Upper lobe of left lung (tissue), 6 donors: ENCODE measurements at regions not wholly inside any gene's neighbourhood (a gene's known extent, or its start where the extent isn't known, plus 50 kb on each side); places are given as distances from the start of the nearest gene placed in this dataset.
"Not testable (repeated sequence)": the region's sequence is repeated elsewhere in the genome, so short reads cannot be mapped to it uniquely, and the experiment has no call there.

Experiments used
- ATAC-seq, 2 donors: fragments of 200-7000 bp; cut with Tn5 transposase; one replicate each; pipeline ENCODE4 v1.9.1; 2022; ENCODE audit warnings: mild to moderate bottlenecking in 2 of 2, moderate library complexity in 2 of 2; ENCODE audit not compliant: low FRiP score in 2 of 2
- DNase-seq, 2 donors: peaks; one replicate each; pipeline ENCODE4 v3.0.0-alpha.2; 2019 to 2020
- H3K27ac ChIP-seq, 4 donors: fragments of 200-600 bp; sonication (generic); one replicate each; pipeline ENCODE4 v1.5.1; 2016 to 2019
- H3K27me3 ChIP-seq, 4 donors: fragments of 200-600 bp; sonication (generic); one replicate each; pipeline ENCODE4 v1.5.1; 2017 to 2019
- H3K36me3 ChIP-seq, 4 donors: fragments of 200-600 bp; sonication (generic); one replicate each; pipeline ENCODE4 v1.5.1; 2016 to 2019
- H3K4me1 ChIP-seq, 4 donors: fragments of 200-600 bp; sonication (generic); one replicate each; pipeline ENCODE4 v1.5.1; 2018 to 2019
- H3K4me3 ChIP-seq, 4 donors: fragments of 200-600 bp; sonication (generic); one replicate each; pipeline ENCODE4 v1.5.1; 2017 to 2019; ENCODE audit warnings: mild to moderate bottlenecking in 2 of 4, moderate library complexity in 1 of 4
- H3K9me3 ChIP-seq, 4 donors: fragments of 200-600 bp; sonication (generic); one replicate each; pipeline ENCODE4 v1.5.1; 2018 to 2019
- CTCF ChIP-seq, 6 experiments: fragments of 450-650 bp in 4 of 6; fragments of 200-600 bp in 2 of 6; sonication (generic) in 2 of 6; IDR thresholded peaks; one replicate each; pipeline ENCODE4 v1.5.1; 2016 to 2019; ENCODE audit warnings: antibody characterized with exemption in 6 of 6
- EP300 ChIP-seq, 4 donors: sonication (generic); formaldehyde crosslinking; IDR thresholded peaks; one replicate each; pipeline ENCODE4 v1.5.1; 2017; ENCODE audit warnings: antibody characterized with exemption in 4 of 4, control low read depth in 2 of 4
- POLR2A ChIP-seq, 4 donors: fragments of 450-650 bp; IDR thresholded peaks; one replicate each; pipeline ENCODE4 v1.5.1; 2016 to 2017; ENCODE audit warnings: antibody characterized with exemption in 4 of 4, mild to moderate bottlenecking in 2 of 4
- POLR2AphosphoS5 ChIP-seq, 2 donors: sonication (generic); formaldehyde crosslinking; IDR thresholded peaks; one replicate each; pipeline ENCODE4 v1.5.1; 2017; ENCODE audit warnings: antibody characterized with exemption in 2 of 2
- WGBS, 2 donors: methylation state at CpG; one replicate each; pipeline ENCODE4 v1.1.5; 2017 to 2018; 5-methylcytosine and 5-hydroxymethylcytosine counted together
- donor health status: DM: no; HTN: no; CAD: no; lungs with moderate emphysema.
- donor health status: DM: no; HTN: yes; CAD: no; lungs with severe emphysema.

DNA sequence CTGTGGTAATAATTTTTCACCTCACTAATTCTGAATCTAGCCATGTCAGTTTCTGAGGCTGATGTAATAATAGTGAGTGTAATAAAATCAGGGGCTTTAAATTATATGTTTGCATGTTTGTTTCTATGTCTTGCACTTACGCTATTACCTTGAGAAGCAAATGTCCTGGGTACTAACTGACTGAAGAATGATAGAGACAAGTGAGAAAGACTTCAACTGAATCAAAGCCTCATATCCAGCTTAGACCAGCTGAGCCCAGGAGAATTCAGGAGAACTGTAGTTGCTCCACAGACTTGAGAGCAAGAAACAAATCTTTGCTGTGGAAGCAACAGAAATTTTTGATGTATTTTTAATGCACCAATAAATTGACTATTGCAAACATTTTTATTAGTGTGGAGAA, 162.8 kb downstream of the MANEA start:
- 87 to 94% methylated on average over 1 of the region's 1 CpG for WGBS, 2 donors

GRCh38 chr6:95741045-95741444, 163.7 kb downstream of the MANEA start:
- WGBS, 2 donors = 62% methylated on average over 4 of the region's 4 CpGs
- H3K27me3 ChIP-seq = no peaks in the 10 kb centered on the region
- ATAC-seq = no peak
- no peak overlapping the region for H3K4me3 ChIP-seq
- H3K4me1 ChIP-seq = no peaks in the 10 kb centered on the region
- no peaks in the 10 kb centered on the region for H3K36me3 ChIP-seq
- no peaks in the 10 kb centered on the region for H3K9me3 ChIP-seq
- no peak for DNase-seq
- no peak overlapping the region for H3K27ac ChIP-seq
- TF ChIP-seq POLR2A (IDR thresholded peaks at IDR 0.05) (no peak), EP300 (IDR thresholded peaks at IDR 0.05) (no peak), POLR2AphosphoS5 (IDR thresholded peaks at IDR 0.05) (no peak), CTCF (IDR thresholded peaks at IDR 0.05) (no peak)

More for the DNA sequence above, 162.8 kb downstream of the MANEA start:
- no peaks in the 10 kb centered on the region for H3K9me3 ChIP-seq
- ATAC-seq (no peak), DNase-seq (no peak)
- H3K4me1 ChIP-seq = no peaks in the 10 kb centered on the region
- no peak overlapping the region for H3K4me3 ChIP-seq
- H3K27ac ChIP-seq = no peak overlapping the region
- TF ChIP-seq POLR2A (IDR thresholded peaks at IDR 0.05) (no peak), CTCF (IDR thresholded peaks at IDR 0.05) (no peak), EP300 (IDR thresholded peaks at IDR 0.05) (no peak), POLR2AphosphoS5 (IDR thresholded peaks at IDR 0.05) (no peak)
- H3K27me3 ChIP-seq = no peaks in the 10 kb centered on the region
- no peaks in the 10 kb centered on the region for H3K36me3 ChIP-seq

DNA sequence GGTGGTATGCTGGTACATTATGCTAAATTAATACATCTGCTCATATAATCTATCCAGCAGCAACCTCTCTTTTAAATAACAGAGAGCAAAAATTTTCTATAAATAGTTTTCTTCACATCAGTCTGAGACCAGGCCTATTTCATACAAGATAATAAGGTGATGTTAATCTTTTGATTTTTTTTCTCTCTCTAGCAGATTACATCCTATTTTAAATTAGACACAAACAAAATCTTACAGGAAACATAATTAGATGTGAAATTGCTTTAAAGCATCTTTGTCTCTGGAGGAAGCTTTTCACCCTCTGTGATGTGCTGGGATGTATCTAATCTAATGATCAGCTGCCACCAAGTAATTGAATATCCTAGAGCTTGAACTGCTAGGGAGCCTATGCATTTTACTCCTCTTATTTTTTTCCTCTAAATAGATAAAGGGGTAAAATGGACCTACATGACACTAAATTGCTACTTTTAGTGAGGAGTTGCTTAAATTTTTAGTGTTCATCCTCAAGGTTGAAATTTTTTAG, 165.5 kb downstream of the MANEA start:
- H3K9me3 ChIP-seq = no peaks in the 10 kb centered on the region
- no peaks in the 10 kb centered on the region for H3K27me3 ChIP-seq
- H3K36me3 ChIP-seq = no peaks in the 10 kb centered on the region
- H3K4me1 ChIP-seq = no peaks in the 10 kb centered on the region
- no peak overlapping the region for H3K27ac ChIP-seq
- H3K4me3 ChIP-seq = no peak overlapping the region
- no peak for DNase-seq
- ATAC-seq = no peak
- TF ChIP-seq POLR2AphosphoS5 (IDR thresholded peaks at IDR 0.05) (no peak), EP300 (IDR thresholded peaks at IDR 0.05) (no peak), CTCF (IDR thresholded peaks at IDR 0.05) (no peak), POLR2A (IDR thresholded peaks at IDR 0.05) (no peak)

GRCh38 chr6:95743591-95743990, 166.3 kb downstream of the MANEA start:
- H3K36me3 ChIP-seq = no peaks in the 10 kb centered on the region
- no peaks in the 10 kb centered on the region for H3K4me1 ChIP-seq
- no peak for DNase-seq
- no peak for TF ChIP-seq POLR2A (IDR thresholded peaks at IDR 0.05)
- no peak for TF ChIP-seq POLR2AphosphoS5 (IDR thresholded peaks at IDR 0.05)
- no peak for TF ChIP-seq EP300 (IDR thresholded peaks at IDR 0.05)
- no peak for TF ChIP-seq CTCF (IDR thresholded peaks at IDR 0.05)
- H3K4me3 ChIP-seq = no peak overlapping the region
- no peak overlapping the region for H3K27ac ChIP-seq
- H3K9me3 ChIP-seq = no peaks in the 10 kb centered on the region
- no peak for ATAC-seq
- H3K27me3 ChIP-seq = no peaks in the 10 kb centered on the region
- WGBS, 2 donors = 64 to 70% methylated on average over 4 of the region's 4 CpGs

GRCh38 chr6:95758236-95759069, 181.1 kb downstream of the MANEA start:
- WGBS, 2 donors = 84 to 89% methylated on average over 21 to 22 of the region's 36 CpGs
- H3K27ac ChIP-seq, H3K27me3 ChIP-seq, ATAC-seq, DNase-seq, H3K9me3 ChIP-seq, H3K4me3 ChIP-seq, H3K4me1 ChIP-seq, H3K36me3 ChIP-seq: not testable (repeated sequence)
